ENCODE measurements at regions not wholly inside any gene's neighbourhood (a gene's known extent, or its start where the extent isn't known, plus 50 kb on each side); places are given as distances from the start of the nearest gene placed in this dataset.

DNA sequence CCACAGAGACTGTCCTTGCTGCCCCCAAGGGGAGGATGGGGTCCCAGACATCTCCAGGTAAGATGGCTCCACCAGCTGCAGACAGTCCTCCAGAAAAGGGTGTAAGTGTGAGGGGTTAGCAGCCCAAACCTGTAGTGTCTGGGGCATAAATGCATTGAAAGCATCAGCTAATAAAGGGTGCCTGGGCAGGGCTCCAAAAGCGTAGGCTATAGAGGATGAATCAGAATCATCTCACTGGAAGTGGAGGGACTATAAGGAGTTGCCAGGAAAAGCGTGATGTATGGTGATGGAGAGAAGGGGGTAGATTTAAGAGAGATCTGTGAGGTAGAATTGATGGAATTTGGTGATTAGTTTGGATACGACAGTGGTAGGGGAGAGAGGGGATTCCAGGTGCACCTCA, 79.9 kb upstream of the ONECUT1 start:
- TF ChIP-seq EZH2 (IDR thresholded peaks at IDR 0.05; ENCODE audit: borderline replicate concordance) = no peak
- TF ChIP-seq, protein P1, sequence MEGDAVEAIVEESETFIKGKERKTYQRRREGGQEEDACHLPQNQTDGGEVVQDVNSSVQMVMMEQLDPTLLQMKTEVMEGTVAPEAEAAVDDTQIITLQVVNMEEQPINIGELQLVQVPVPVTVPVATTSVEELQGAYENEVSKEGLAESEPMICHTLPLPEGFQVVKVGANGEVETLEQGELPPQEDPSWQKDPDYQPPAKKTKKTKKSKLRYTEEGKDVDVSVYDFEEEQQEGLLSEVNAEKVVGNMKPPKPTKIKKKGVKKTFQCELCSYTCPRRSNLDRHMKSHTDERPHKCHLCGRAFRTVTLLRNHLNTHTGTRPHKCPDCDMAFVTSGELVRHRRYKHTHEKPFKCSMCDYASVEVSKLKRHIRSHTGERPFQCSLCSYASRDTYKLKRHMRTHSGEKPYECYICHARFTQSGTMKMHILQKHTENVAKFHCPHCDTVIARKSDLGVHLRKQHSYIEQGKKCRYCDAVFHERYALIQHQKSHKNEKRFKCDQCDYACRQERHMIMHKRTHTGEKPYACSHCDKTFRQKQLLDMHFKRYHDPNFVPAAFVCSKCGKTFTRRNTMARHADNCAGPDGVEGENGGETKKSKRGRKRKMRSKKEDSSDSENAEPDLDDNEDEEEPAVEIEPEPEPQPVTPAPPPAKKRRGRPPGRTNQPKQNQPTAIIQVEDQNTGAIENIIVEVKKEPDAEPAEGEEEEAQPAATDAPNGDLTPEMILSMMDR (IDR thresholded peaks at IDR 0.05; ENCODE audit: poor library complexity) = no peak
